ENCODE measurements at regions not wholly inside any gene's neighbourhood (a gene's known extent, or its start where the extent isn't known, plus 50 kb on each side); places are given as distances from the start of the nearest gene placed in this dataset.

DNA sequence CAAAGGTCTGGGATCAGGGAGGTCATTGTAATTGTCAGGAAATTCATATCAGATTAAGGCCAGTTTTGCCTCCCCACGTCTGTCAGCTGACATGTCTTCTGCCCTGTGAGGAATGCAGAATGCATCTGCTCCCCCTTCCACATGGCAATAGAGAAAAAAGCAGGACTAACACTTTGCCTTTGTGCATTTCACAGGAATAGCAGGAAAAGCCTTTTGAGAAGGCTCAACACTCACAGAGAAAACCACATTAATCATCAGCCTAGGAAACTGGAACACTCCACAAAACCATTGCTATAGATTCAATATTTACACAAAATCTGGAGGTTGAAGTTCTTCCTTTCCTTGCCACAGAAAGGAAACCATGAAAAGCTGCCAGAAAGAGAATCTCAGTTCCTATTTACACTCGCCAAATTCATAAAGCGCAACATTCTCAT, 165.2 kb upstream of the HES1 start:
- H3K79me2 ChIP-seq (ENCODE audit: control insufficient read depth, low read length) = no peaks in the 10 kb centered on the region
- no peaks in the 10 kb centered on the region for H3K36me3 ChIP-seq (ENCODE audit: control insufficient read depth, low read length)
- H4K20me1 ChIP-seq (ENCODE audit: control insufficient read depth, insufficient read depth, low read depth, low read length) = no peaks in the 10 kb centered on the region
- H3K27ac ChIP-seq (ENCODE audit: low read depth, low read length) = no peak overlapping the region
- no peaks in the 10 kb centered on the region for H3F3A ChIP-seq (ENCODE audit: control insufficient read depth, insufficient read depth)
- H3K4me1 ChIP-seq (ENCODE audit: control insufficient read depth, low read length) = 0 out of 2 replicates have a peak, but pooled peaks cover 3% of the 10 kb centered on the region
- no peaks in the 10 kb centered on the region for H3K9me2 ChIP-seq (replicated peaks; ENCODE audit: control insufficient read depth, low read length)
- H3K4me3 ChIP-seq (ENCODE audit: low read length) = no peak overlapping the region
- TF ChIP-seq EZH2phosphoT487 (IDR thresholded peaks at IDR 0.05; ENCODE audit: borderline replicate concordance, low read length) = no peak
- TF ChIP-seq, protein P1, sequence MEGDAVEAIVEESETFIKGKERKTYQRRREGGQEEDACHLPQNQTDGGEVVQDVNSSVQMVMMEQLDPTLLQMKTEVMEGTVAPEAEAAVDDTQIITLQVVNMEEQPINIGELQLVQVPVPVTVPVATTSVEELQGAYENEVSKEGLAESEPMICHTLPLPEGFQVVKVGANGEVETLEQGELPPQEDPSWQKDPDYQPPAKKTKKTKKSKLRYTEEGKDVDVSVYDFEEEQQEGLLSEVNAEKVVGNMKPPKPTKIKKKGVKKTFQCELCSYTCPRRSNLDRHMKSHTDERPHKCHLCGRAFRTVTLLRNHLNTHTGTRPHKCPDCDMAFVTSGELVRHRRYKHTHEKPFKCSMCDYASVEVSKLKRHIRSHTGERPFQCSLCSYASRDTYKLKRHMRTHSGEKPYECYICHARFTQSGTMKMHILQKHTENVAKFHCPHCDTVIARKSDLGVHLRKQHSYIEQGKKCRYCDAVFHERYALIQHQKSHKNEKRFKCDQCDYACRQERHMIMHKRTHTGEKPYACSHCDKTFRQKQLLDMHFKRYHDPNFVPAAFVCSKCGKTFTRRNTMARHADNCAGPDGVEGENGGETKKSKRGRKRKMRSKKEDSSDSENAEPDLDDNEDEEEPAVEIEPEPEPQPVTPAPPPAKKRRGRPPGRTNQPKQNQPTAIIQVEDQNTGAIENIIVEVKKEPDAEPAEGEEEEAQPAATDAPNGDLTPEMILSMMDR (IDR thresholded peaks at IDR 0.05; ENCODE audit: low read depth, low read length, poor library complexity, severe bottlenecking) = no peak
- peaks cover 26% of the 10 kb centered on the region for H3K27me3 ChIP-seq (ENCODE audit: control insufficient read depth, low read length)
- no peak overlapping the region for H3K4me2 ChIP-seq (ENCODE audit: low read length)
- H3K9me3 ChIP-seq (ENCODE audit: control insufficient read depth, insufficient read depth, low read length) = no peaks in the 10 kb centered on the region

- H3K79me2 ChIP-seq (ENCODE audit: control insufficient read depth, low read length) = no peaks in the 10 kb centered on the region
- H3K4me3 ChIP-seq (ENCODE audit: low read length) = no peak overlapping the region
- peaks cover 26% of the 10 kb centered on the region for H3K27me3 ChIP-seq (ENCODE audit: control insufficient read depth, low read length)
- no peaks in the 10 kb centered on the region for H3K9me3 ChIP-seq (ENCODE audit: control insufficient read depth, insufficient read depth, low read length)
- H3K9me2 ChIP-seq (replicated peaks; ENCODE audit: control insufficient read depth, low read length) = no peaks in the 10 kb centered on the region
- no peak overlapping the region for H3K27ac ChIP-seq (ENCODE audit: low read depth, low read length)
- no peak overlapping the region for H3K4me2 ChIP-seq (ENCODE audit: low read length)
- no peaks in the 10 kb centered on the region for H4K20me1 ChIP-seq (ENCODE audit: control insufficient read depth, insufficient read depth, low read depth, low read length)
- H3K36me3 ChIP-seq (ENCODE audit: control insufficient read depth, low read length) = no peaks in the 10 kb centered on the region
- H3F3A ChIP-seq (ENCODE audit: control insufficient read depth, insufficient read depth) = no peaks in the 10 kb centered on the region
- 0 out of 2 replicates have a peak, but pooled peaks cover 3% of the 10 kb centered on the region for H3K4me1 ChIP-seq (ENCODE audit: control insufficient read depth, low read length)
- no peak for TF ChIP-seq EZH2phosphoT487 (IDR thresholded peaks at IDR 0.05; ENCODE audit: borderline replicate concordance, low read length)
- TF ChIP-seq, protein P1 (IDR thresholded peaks at IDR 0.05; ENCODE audit: low read depth, low read length, poor library complexity, severe bottlenecking) = no peak
Measured at GRCh38 chr3:193971261-193971751, 164.6 kb upstream of the HES1 start.

DNA sequence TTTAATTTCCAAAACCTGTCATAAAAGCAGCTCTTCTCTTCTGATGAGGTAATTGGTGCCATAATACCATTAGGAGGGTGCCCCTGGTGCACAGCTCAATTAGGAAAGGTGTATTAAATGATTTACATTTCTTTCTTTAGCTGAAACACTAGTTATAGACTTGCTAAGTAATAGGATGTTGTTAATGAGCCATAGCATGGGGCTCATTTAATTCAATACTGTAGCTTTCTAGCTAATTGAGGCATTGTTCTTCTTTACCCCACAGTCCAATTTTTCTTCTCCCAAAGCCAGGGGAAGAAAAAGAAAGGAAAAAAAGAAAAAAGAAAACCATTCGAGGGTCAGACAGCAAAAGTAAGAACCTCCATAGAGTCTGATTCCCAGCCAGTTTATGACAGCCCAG, 164.0 kb upstream of the HES1 start:
- Histone ChIP-seq H4K20me1 (ENCODE audit: control insufficient read depth, insufficient read depth, low read depth, low read length) (no peaks in the 10 kb centered on the region), H3K4me1 (ENCODE audit: control insufficient read depth, low read length) (0 out of 2 replicates have a peak, but pooled peaks cover 3% of the 10 kb centered on the region), H3K4me2 (ENCODE audit: low read length) (no peak overlapping the region), H3K79me2 (ENCODE audit: control insufficient read depth, low read length) (no peaks in the 10 kb centered on the region), H3K9me2 (replicated peaks; ENCODE audit: control insufficient read depth, low read length) (no peaks in the 10 kb centered on the region), H3K27me3 (ENCODE audit: control insufficient read depth, low read length) (peaks cover 26% of the 10 kb centered on the region), H3K36me3 (ENCODE audit: control insufficient read depth, low read length) (no peaks in the 10 kb centered on the region), H3F3A (ENCODE audit: control insufficient read depth, insufficient read depth) (no peaks in the 10 kb centered on the region), H3K4me3 (ENCODE audit: low read length) (no peak overlapping the region), H3K9me3 (ENCODE audit: control insufficient read depth, insufficient read depth, low read length) (no peaks in the 10 kb centered on the region), H3K27ac (ENCODE audit: low read depth, low read length) (no peak overlapping the region)
- TF ChIP-seq, protein P1 (IDR thresholded peaks at IDR 0.05; ENCODE audit: low read depth, low read length, poor library complexity, severe bottlenecking) = no peak
- no peak for TF ChIP-seq EZH2phosphoT487 (IDR thresholded peaks at IDR 0.05; ENCODE audit: borderline replicate concordance, low read length)
